DOHH2 (cell line): ENCODE measurements at regions not wholly inside any gene's neighbourhood (a gene's known extent, or its start where the extent isn't known, plus 50 kb on each side); places are given as distances from the start of the nearest gene placed in this dataset.

Source experiments
- H3F3A ChIP-seq: fragments of 200-600 bp; sonication (generic), shearing (Covaris generic); 2 replicates; pipeline ENCODE4 v1.6.0; 2016; ENCODE audit warnings: antibody characterized with exemption, mild to moderate bottlenecking; ENCODE audit not compliant: control insufficient read depth, insufficient read depth
- H3K27ac ChIP-seq: fragments of 200-600 bp; sonication (generic); 2 replicates; pipeline ENCODE4 v1.5.1; 2014; ENCODE audit warnings: low read depth, mild to moderate bottlenecking, low read length, moderate library complexity
- H3K27me3 ChIP-seq: fragments of 200-600 bp; sonication (generic); 2 replicates; pipeline ENCODE4 v1.6.1; 2014; ENCODE audit warnings: mild to moderate bottlenecking, low read length, mixed read lengths; ENCODE audit not compliant: control insufficient read depth
- H3K36me3 ChIP-seq: fragments of 200-600 bp; sonication (generic); 2 replicates; pipeline ENCODE4 v1.6.1; 2014; ENCODE audit warnings: mild to moderate bottlenecking, low read length, moderate library complexity, mixed read lengths; ENCODE audit not compliant: control insufficient read depth
- H3K4me1 ChIP-seq: fragments of 200-600 bp; sonication (generic); 2 replicates; pipeline ENCODE4 v1.6.1; 2014; ENCODE audit warnings: mild to moderate bottlenecking, low read length, mixed read lengths; ENCODE audit not compliant: control insufficient read depth
- H3K4me2 ChIP-seq: fragments of 200-600 bp; sonication (generic); 2 replicates; pipeline ENCODE4 v1.6.0; 2014; ENCODE audit warnings: mild to moderate bottlenecking, low read length, moderate library complexity
- H3K4me3 ChIP-seq: fragments of 200-600 bp; sonication (generic); 2 replicates; pipeline ENCODE4 v1.5.1; 2014; ENCODE audit warnings: mild to moderate bottlenecking, low read length, mixed read lengths
- H3K79me2 ChIP-seq: fragments of 200-600 bp; sonication (generic); 2 replicates; pipeline ENCODE4 v1.6.1; 2014; ENCODE audit warnings: mild to moderate bottlenecking, low read length, mixed read lengths; ENCODE audit not compliant: control insufficient read depth
- H3K9me2 ChIP-seq: fragments of 200-600 bp; sonication (generic); replicated peaks from 2 replicates; pipeline ENCODE4 v1.6.1; 2014; ENCODE audit warnings: mild to moderate bottlenecking, low read length, mixed read lengths; ENCODE audit not compliant: control insufficient read depth
- H3K9me3 ChIP-seq: fragments of 200-600 bp; sonication (generic); 2 replicates; pipeline ENCODE4 v1.6.1; 2014; ENCODE audit warnings: antibody characterized with exemption, low read length, mixed read lengths; ENCODE audit not compliant: control insufficient read depth, insufficient read depth
- H4K20me1 ChIP-seq: fragments of 200-600 bp; sonication (generic); 2 replicates; pipeline ENCODE4 v1.6.0; 2014; ENCODE audit warnings: low read depth, mild to moderate bottlenecking, antibody characterized with exemption, low read length, moderate library complexity; ENCODE audit not compliant: control insufficient read depth, insufficient read depth
- CTCF ChIP-seq: fragments of 200-600 bp; sonication (generic); IDR thresholded peaks from one replicate; pipeline ENCODE4 v1.5.1; 2014; ENCODE audit warnings: antibody characterized with exemption, mild to moderate bottlenecking, low read depth, low read length; ENCODE audit not compliant: poor library complexity, severe bottlenecking
- EZH2phosphoT487 ChIP-seq: fragments of 200-600 bp; sonication (generic); IDR thresholded peaks from 2 replicates; pipeline ENCODE4 v1.6.1; 2017; ENCODE audit warnings: borderline replicate concordance, mild to moderate bottlenecking, antibody characterized with exemption, low read length, moderate library complexity, mixed read lengths

GRCh38 chr7:41351091-41351490 is 351.8 kb downstream of the INHBA start:
- Histone ChIP-seq H3K79me2 (no peaks in the 10 kb centered on the region), H3K9me3 (no peaks in the 10 kb centered on the region), H3K27ac (no peak overlapping the region), H3K4me1 (no peaks in the 10 kb centered on the region), H3K9me2 (no peaks in the 10 kb centered on the region), H3K4me2 (no peak overlapping the region), H3F3A (no peaks in the 10 kb centered on the region), H3K27me3 (no peaks in the 10 kb centered on the region), H4K20me1 (no peaks in the 10 kb centered on the region), H3K4me3 (no peak overlapping the region), H3K36me3 (no peaks in the 10 kb centered on the region)
- TF ChIP-seq CTCF = no peak

GRCh38 chr7:41346878-41347277 is 356.0 kb downstream of the INHBA start:
- Histone ChIP-seq H3K4me2 (no peak overlapping the region), H3K27ac (no peak overlapping the region), H3K4me1 (no peaks in the 10 kb centered on the region), H3K36me3 (no peaks in the 10 kb centered on the region), H3F3A (no peaks in the 10 kb centered on the region), H3K9me2 (no peaks in the 10 kb centered on the region), H4K20me1 (no peaks in the 10 kb centered on the region), H3K27me3 (no peaks in the 10 kb centered on the region), H3K9me3 (no peaks in the 10 kb centered on the region), H3K79me2 (no peaks in the 10 kb centered on the region), H3K4me3 (no peak overlapping the region)
- TF ChIP-seq CTCF (no peak), EZH2phosphoT487 (no peak)

- Histone ChIP-seq H3K4me3 (no peak overlapping the region), H3K27ac (no peak overlapping the region), H3K36me3 (no peaks in the 10 kb centered on the region), H4K20me1 (no peaks in the 10 kb centered on the region), H3K4me1 (no peaks in the 10 kb centered on the region), H3K27me3 (no peaks in the 10 kb centered on the region), H3K4me2 (no peak overlapping the region), H3K79me2 (no peaks in the 10 kb centered on the region), H3K9me2 (no peaks in the 10 kb centered on the region), H3F3A (no peaks in the 10 kb centered on the region), H3K9me3 (no peaks in the 10 kb centered on the region)
- TF ChIP-seq CTCF = no peak
- no peak for TF ChIP-seq EZH2phosphoT487
Measured at GRCh38 chr7:41339913-41340676, 362.8 kb downstream of the INHBA start.
